Activated CD8-positive, alpha-beta T cell treated with anti-CD3 and anti-CD28 coated beads for 36 hours (primary cell): ENCODE measurements at regions not wholly inside any gene's neighbourhood (a gene's known extent, or its start where the extent isn't known, plus 50 kb on each side); places are given as distances from the start of the nearest gene placed in this dataset.
"Not testable (repeated sequence)": the region's sequence is repeated elsewhere in the genome, so short reads cannot be mapped to it uniquely, and the experiment has no call there.

Experiments used
- ATAC-seq: fragments of 200-7000 bp; cut with Tn5 transposase; one replicate; pipeline ENCODE4 v1.10.0; 2021; ENCODE audit warnings: mild to moderate bottlenecking, moderate library complexity
- CTCF ChIA-PET: fragments of 350-600 bp; sonication (Branson Sonifier 250); formaldehyde crosslinking; loops from one replicate; lab custom pipeline; 2021; ENCODE audit warnings: antibody characterized with exemption; lab: Charles Lee
- POLR2A ChIA-PET: fragments of 350-600 bp; sonication (Branson Sonifier 250); formaldehyde crosslinking; loops from one replicate; lab custom pipeline; 2021; ENCODE audit warnings: antibody characterized with exemption; lab: Charles Lee
- DNase-seq: peaks from one replicate; pipeline ENCODE4 v3.0.0-alpha.2; 2020
- H3K27ac Mint-ChIP-seq: one replicate; pipeline ENCODE4 v1.8.0; 2021; ENCODE audit warnings: mild to moderate bottlenecking, mixed read lengths
- H3K27me3 Mint-ChIP-seq: one replicate; pipeline ENCODE4 v1.8.0; 2021; ENCODE audit warnings: mixed read lengths
- H3K36me3 Mint-ChIP-seq: one replicate; pipeline ENCODE4 v1.8.0; 2021; ENCODE audit warnings: low read depth, mixed read lengths
- H3K4me1 Mint-ChIP-seq: one replicate; pipeline ENCODE4 v1.8.0; 2021; ENCODE audit warnings: low read depth, mixed read lengths
- H3K4me3 Mint-ChIP-seq: one replicate; pipeline ENCODE4 v1.8.0; 2021; ENCODE audit warnings: mild to moderate bottlenecking, moderate library complexity, mixed read lengths
- H3K9me3 Mint-ChIP-seq: one replicate; pipeline ENCODE4 v1.8.0; 2021; ENCODE audit warnings: mixed read lengths
- intact Hi-C: fragments of 100-400 bp; cut with micrococcal nuclease; formaldehyde crosslinking; loops from one replicate; pipeline ENCODE4 v1.10.0; 2022
- TF ChIP-seq, protein P1 (sequence below): fragments of 200-600 bp; IDR thresholded peaks from one replicate; pipeline ENCODE4 v1.8.0; 2022; ENCODE audit warnings: antibody characterized with exemption, mild to moderate bottlenecking

DNA sequence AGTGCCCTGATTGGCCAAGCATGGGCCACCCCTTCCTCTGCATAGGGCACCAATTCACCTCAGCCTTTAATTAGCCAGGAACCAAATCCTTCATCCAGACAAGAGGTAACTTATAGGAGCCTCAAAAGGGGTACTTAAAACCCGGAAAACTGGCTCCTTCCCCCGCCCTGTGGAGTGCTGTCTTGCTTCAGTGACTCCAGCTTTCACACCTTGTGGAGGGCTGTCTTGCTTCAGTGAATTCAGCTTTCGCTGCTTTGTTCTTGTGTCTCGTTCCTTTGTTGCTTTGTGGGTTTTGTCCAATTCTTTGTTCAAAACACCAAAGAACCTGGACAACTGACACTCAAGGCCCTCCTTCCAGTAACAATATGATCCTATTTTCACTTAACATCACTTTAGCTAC lies 82.2 kb upstream of the FRG1 start:
- intact Hi-C loops, result no loop called here
- Mint-ChIP-seq H3K27me3 (no peaks in the 10 kb centered on the region), H3K27ac (no peak overlapping the region), H3K9me3 (peaks cover 2% of the 10 kb centered on the region), H3K4me3 (no peak overlapping the region), H3K36me3 (peaks cover 5% of the 10 kb centered on the region), H3K4me1 (no peaks in the 10 kb centered on the region)
- TF ChIP-seq, protein P1, sequence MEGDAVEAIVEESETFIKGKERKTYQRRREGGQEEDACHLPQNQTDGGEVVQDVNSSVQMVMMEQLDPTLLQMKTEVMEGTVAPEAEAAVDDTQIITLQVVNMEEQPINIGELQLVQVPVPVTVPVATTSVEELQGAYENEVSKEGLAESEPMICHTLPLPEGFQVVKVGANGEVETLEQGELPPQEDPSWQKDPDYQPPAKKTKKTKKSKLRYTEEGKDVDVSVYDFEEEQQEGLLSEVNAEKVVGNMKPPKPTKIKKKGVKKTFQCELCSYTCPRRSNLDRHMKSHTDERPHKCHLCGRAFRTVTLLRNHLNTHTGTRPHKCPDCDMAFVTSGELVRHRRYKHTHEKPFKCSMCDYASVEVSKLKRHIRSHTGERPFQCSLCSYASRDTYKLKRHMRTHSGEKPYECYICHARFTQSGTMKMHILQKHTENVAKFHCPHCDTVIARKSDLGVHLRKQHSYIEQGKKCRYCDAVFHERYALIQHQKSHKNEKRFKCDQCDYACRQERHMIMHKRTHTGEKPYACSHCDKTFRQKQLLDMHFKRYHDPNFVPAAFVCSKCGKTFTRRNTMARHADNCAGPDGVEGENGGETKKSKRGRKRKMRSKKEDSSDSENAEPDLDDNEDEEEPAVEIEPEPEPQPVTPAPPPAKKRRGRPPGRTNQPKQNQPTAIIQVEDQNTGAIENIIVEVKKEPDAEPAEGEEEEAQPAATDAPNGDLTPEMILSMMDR, result no peak
- ChIA-PET CTCF (no interaction called here), POLR2A (no interaction called here)
- no peak for ATAC-seq
- DNase-seq, result no peak

- no peak for DNase-seq
- intact Hi-C loops, result no loop called here
- no peaks in the 10 kb centered on the region for H3K4me1 Mint-ChIP-seq
- TF ChIP-seq, protein P1, result no peak
- H3K27me3 Mint-ChIP-seq, result no peaks in the 10 kb centered on the region
- POLR2A ChIA-PET, result no interaction called here
- no peak for ATAC-seq
- CTCF ChIA-PET, result no interaction called here
- H3K27ac Mint-ChIP-seq, result no peak overlapping the region
- no peak overlapping the region for H3K4me3 Mint-ChIP-seq
- H3K9me3 Mint-ChIP-seq, result no peaks in the 10 kb centered on the region
- H3K36me3 Mint-ChIP-seq, result no peaks in the 10 kb centered on the region
Measured at GRCh38 chr4:189861101-189861500, 79.6 kb upstream of the FRG1 start.

GRCh38 chr4:189869236-189869635 lies 71.4 kb upstream of the FRG1 start:
- POLR2A ChIA-PET, result no interaction called here
- TF ChIP-seq, protein P1, result no peak
- no peak for DNase-seq
- Mint-ChIP-seq H3K4me3 (no peak overlapping the region), H3K27me3 (no peaks in the 10 kb centered on the region), H3K4me1 (no peaks in the 10 kb centered on the region), H3K9me3 (no peaks in the 10 kb centered on the region), H3K36me3 (no peaks in the 10 kb centered on the region), H3K27ac (no peak overlapping the region)
- intact Hi-C loops, result no loop called here
- no peak for ATAC-seq
- CTCF ChIA-PET, result no interaction called here

DNA sequence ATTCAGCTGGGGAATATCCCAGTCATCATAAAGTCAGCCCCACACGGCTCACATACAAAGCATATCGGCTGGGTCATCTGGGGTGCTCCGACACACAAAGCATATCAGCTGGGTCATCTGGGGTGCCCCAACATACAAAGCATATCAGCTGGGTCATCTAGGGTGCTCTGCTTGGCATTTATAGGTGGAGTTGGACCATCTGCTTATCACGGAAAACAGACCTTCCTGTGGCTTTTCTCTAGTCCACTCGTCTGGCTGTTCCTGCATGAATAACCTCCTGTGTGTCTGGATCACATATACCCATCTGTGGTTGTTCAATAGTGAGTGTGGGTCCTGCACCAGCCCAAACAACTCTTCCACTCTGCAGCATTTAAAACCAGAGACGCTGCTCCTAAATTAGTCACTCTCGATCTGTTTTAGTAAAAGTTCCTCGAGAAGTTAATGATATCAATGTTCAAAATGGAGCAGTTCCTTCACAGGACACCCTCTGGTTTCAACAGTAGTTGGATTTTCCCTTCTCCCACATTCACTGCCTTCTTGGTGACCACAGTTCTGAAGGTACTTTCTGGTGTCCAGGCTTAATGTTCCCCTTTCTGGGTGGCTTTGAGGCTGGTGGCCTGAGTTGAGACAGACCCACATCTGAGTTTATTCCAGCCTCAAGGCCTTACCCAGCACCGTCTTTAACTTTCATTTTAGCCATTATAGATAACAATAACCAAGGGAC lies 70.0 kb upstream of the FRG1 start:
- DNase-seq, result no peak
- Mint-ChIP-seq H3K4me1 (no peaks in the 10 kb centered on the region), H3K9me3 (no peaks in the 10 kb centered on the region), H3K36me3 (no peaks in the 10 kb centered on the region), H3K27ac (no peak overlapping the region), H3K27me3 (no peaks in the 10 kb centered on the region), H3K4me3 (no peak overlapping the region)
- ChIA-PET CTCF (no interaction called here), POLR2A (no interaction called here)
- TF ChIP-seq, protein P1, result no peak
- intact Hi-C loops, result no loop called here
- ATAC-seq, result no peak

GRCh38 chr4:189874591-189874990 lies 66.1 kb upstream of the FRG1 start:
- ChIA-PET POLR2A (no interaction called here), CTCF (no interaction called here)
- Mint-ChIP-seq H3K27ac (no peak overlapping the region), H3K4me3 (no peak overlapping the region), H3K9me3 (no peaks in the 10 kb centered on the region), H3K27me3 (no peaks in the 10 kb centered on the region), H3K36me3 (no peaks in the 10 kb centered on the region), H3K4me1 (no peaks in the 10 kb centered on the region)
- TF ChIP-seq, protein P1, result no peak
- ATAC-seq (no peak), DNase-seq (no peak)
- intact Hi-C loops, result no loop called here

DNA sequence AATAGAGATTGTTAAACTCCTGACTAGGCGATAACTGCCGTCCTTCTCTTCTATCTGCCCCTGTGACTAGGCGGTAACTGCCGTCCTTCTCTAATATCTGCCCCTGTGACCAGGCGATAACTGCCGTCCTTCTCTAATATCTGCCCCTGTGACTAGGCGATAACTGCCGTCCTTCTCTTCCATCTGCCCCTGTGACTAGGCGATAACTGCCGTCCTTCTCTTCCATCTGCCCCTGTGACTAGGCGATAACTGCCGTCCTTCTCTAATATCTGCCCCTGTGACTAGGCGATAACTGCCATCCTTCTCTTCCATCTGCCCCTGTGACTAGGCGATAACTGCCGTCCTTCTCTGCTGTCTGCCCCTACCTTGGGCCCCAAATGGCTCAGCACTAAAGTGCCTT lies 59.5 kb upstream of the FRG1 start:
- H3K4me1 Mint-ChIP-seq, DNase-seq, H3K27me3 Mint-ChIP-seq, intact Hi-C loops, H3K36me3 Mint-ChIP-seq, ATAC-seq, POLR2A ChIA-PET, H3K9me3 Mint-ChIP-seq, H3K4me3 Mint-ChIP-seq, CTCF ChIA-PET, H3K27ac Mint-ChIP-seq: not testable (repeated sequence)

GRCh38 chr4:189888407-189888806 lies 52.3 kb upstream of the FRG1 start:
- DNase-seq, H3K4me1 Mint-ChIP-seq, ATAC-seq, H3K27ac Mint-ChIP-seq, CTCF ChIA-PET, H3K4me3 Mint-ChIP-seq, H3K27me3 Mint-ChIP-seq, intact Hi-C loops, POLR2A ChIA-PET: not testable (repeated sequence)
- Mint-ChIP-seq H3K36me3 (peaks cover 11% of the 10 kb centered on the region), H3K9me3 (peaks cover 21% of the 10 kb centered on the region)
